ENCODE measurements at regions not wholly inside any gene's neighbourhood (a gene's known extent, or its start where the extent isn't known, plus 50 kb on each side); places are given as distances from the start of the nearest gene placed in this dataset.

- Histone ChIP-seq H3K9me3 (no peaks in the 10 kb centered on the region), H3K4me3 (no peak overlapping the region), H3K27me3 (no peaks in the 10 kb centered on the region), H3K4me1 (no peaks in the 10 kb centered on the region), H3K27ac (no peak overlapping the region), H3K36me3 (no peaks in the 10 kb centered on the region)
- WGBS, 2 donors (ENCODE audit: low coverage in 1 of 2): 87 to 100% methylated on average over 1 to 3 of the region's 16 CpGs
- no peak for ATAC-seq
- TF ChIP-seq EP300 (IDR thresholded peaks at IDR 0.05): no peak
- no peak for TF ChIP-seq POLR2A (IDR thresholded peaks at IDR 0.05)
- TF ChIP-seq CTCF (IDR thresholded peaks at IDR 0.05): no peak
- TF ChIP-seq POLR2AphosphoS5 (IDR thresholded peaks at IDR 0.05): no peak
Measured at GRCh38 chr13:64958106-64958505, 2272.0 kb downstream of the PCDH9 start.

- no peaks in the 10 kb centered on the region for H3K9me3 ChIP-seq
Measured at GRCh38 chr13:64938660-64939059, 2291.5 kb downstream of the PCDH9 start.

GRCh38 chr13:64937302-64937701, 2292.8 kb downstream of the PCDH9 start:
- no peaks in the 10 kb centered on the region for H3K27me3 ChIP-seq
- no peak for ATAC-seq
- H3K4me1 ChIP-seq: no peaks in the 10 kb centered on the region
- H3K9me3 ChIP-seq: no peaks in the 10 kb centered on the region
- H3K36me3 ChIP-seq: no peaks in the 10 kb centered on the region
- H3K4me3 ChIP-seq: no peak overlapping the region
- no peak for TF ChIP-seq EP300 (IDR thresholded peaks at IDR 0.05)
- TF ChIP-seq CTCF (IDR thresholded peaks at IDR 0.05): no peak
- TF ChIP-seq POLR2A (IDR thresholded peaks at IDR 0.05): no peak
- no peak for TF ChIP-seq POLR2AphosphoS5 (IDR thresholded peaks at IDR 0.05)
- H3K27ac ChIP-seq: no peak overlapping the region
- WGBS, 2 donors (ENCODE audit: low coverage in 1 of 2): 84 to 90% methylated on average over 1 of the region's 1 CpG

More at GRCh38 chr13:64938660-64939059, 2291.5 kb downstream of the PCDH9 start:
- Histone ChIP-seq H3K4me1 (no peaks in the 10 kb centered on the region), H3K27me3 (no peaks in the 10 kb centered on the region), H3K36me3 (no peaks in the 10 kb centered on the region), H3K4me3 (no peak overlapping the region), H3K27ac (no peak overlapping the region)
- TF ChIP-seq CTCF (IDR thresholded peaks at IDR 0.05) (no peak), POLR2AphosphoS5 (IDR thresholded peaks at IDR 0.05) (no peak), EP300 (IDR thresholded peaks at IDR 0.05) (no peak), POLR2A (IDR thresholded peaks at IDR 0.05) (no peak)
- no peak for ATAC-seq
- 91 to 92% methylated on average over 5 of the region's 5 CpGs for WGBS, 2 donors (ENCODE audit: low coverage in 1 of 2)

GRCh38 chr13:64936879-64937278, 2293.3 kb downstream of the PCDH9 start:
- H3K9me3 ChIP-seq: no peaks in the 10 kb centered on the region
- WGBS, 2 donors (ENCODE audit: low coverage in 1 of 2): 50 to 93% methylated on average over 2 of the region's 2 CpGs
- H3K4me3 ChIP-seq: no peak overlapping the region
- H3K27me3 ChIP-seq: no peaks in the 10 kb centered on the region
- H3K36me3 ChIP-seq: no peaks in the 10 kb centered on the region
- H3K27ac ChIP-seq: no peak overlapping the region
- H3K4me1 ChIP-seq: no peaks in the 10 kb centered on the region
- no peak for ATAC-seq
- TF ChIP-seq POLR2AphosphoS5 (IDR thresholded peaks at IDR 0.05) (no peak), CTCF (IDR thresholded peaks at IDR 0.05) (no peak), POLR2A (IDR thresholded peaks at IDR 0.05) (no peak), EP300 (IDR thresholded peaks at IDR 0.05) (no peak)

- Histone ChIP-seq H3K4me1 (no peaks in the 10 kb centered on the region), H3K27ac (no peak overlapping the region), H3K36me3 (no peaks in the 10 kb centered on the region), H3K27me3 (no peaks in the 10 kb centered on the region), H3K9me3 (no peaks in the 10 kb centered on the region), H3K4me3 (no peak overlapping the region)
- TF ChIP-seq CTCF (IDR thresholded peaks at IDR 0.05) (no peak), EP300 (IDR thresholded peaks at IDR 0.05) (no peak), POLR2A (IDR thresholded peaks at IDR 0.05) (no peak), POLR2AphosphoS5 (IDR thresholded peaks at IDR 0.05) (no peak)
- no peak for ATAC-seq
Measured at GRCh38 chr13:64935441-64935840, 2294.7 kb downstream of the PCDH9 start.

Data from gastroesophageal sphincter (tissue), 4 donors.